Fibroblast of mammary gland (primary cell): ENCODE measurements at regions not wholly inside any gene's neighbourhood (a gene's known extent, or its start where the extent isn't known, plus 50 kb on each side); places are given as distances from the start of the nearest gene placed in this dataset.

ENCODE experiments used
- DNase-seq: peaks from one replicate; pipeline ENCODE4 v3.0.0-alpha.2; 2010; ENCODE audit warnings: low read depth
- H3K4me3 ChIP-seq: 2 replicates; pipeline ENCODE4 v1.5.1; 2011; ENCODE audit warnings: low read depth, mild to moderate bottlenecking, low read length, moderate library complexity; ENCODE audit not compliant: control insufficient read depth
- TF ChIP-seq, protein P1 (sequence below): conservative IDR thresholded peaks from 2 replicates; pipeline ENCODE4 v1.5.1; 2011; ENCODE audit warnings: low read depth, low read length, inconsistent platforms; ENCODE audit not compliant: control insufficient read depth, insufficient read depth

DNA sequence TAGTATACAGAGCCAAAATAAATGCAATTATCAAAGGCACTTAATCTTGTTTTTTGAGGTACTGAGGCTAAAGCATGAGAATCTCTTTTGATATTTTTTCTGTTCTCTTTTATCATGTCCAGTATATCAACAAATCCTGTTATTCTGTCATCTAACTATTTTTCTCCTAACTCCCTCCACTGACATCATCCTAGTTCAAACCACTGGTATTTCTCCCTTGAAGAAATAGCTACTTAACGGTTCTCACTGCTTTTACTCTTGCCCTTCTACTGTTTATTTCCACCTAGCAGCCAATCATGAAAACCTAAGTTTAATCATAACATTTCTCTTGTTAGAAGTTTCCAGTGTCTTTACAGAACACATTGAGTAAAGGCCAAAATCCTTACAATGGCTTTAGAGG is 317.6 kb downstream of the GPD2 start:
- no peak for DNase-seq
- TF ChIP-seq, protein P1, sequence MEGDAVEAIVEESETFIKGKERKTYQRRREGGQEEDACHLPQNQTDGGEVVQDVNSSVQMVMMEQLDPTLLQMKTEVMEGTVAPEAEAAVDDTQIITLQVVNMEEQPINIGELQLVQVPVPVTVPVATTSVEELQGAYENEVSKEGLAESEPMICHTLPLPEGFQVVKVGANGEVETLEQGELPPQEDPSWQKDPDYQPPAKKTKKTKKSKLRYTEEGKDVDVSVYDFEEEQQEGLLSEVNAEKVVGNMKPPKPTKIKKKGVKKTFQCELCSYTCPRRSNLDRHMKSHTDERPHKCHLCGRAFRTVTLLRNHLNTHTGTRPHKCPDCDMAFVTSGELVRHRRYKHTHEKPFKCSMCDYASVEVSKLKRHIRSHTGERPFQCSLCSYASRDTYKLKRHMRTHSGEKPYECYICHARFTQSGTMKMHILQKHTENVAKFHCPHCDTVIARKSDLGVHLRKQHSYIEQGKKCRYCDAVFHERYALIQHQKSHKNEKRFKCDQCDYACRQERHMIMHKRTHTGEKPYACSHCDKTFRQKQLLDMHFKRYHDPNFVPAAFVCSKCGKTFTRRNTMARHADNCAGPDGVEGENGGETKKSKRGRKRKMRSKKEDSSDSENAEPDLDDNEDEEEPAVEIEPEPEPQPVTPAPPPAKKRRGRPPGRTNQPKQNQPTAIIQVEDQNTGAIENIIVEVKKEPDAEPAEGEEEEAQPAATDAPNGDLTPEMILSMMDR: no peak

DNA sequence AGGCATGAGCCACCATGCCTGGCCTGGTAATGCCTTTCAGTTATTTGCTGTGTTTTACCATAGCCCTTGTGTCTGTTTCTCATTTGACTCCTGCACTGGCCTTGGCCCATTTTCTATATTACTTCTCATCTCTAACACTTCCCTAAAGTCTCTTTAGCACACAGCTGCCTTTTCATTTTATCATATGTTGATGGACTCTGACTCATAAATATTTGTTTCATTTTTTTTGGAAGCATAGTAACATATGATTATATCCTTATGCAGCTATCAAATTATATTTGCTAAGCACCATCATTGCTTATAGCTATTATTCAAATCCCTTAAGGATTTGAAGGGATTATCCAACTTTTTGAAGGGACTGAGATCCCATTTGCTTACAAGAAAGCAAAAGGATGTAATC is 320.3 kb downstream of the GPD2 start:
- TF ChIP-seq, protein P1: no peak
- no peak overlapping the region for H3K4me3 ChIP-seq
- DNase-seq: no peak

More for the DNA sequence above, 317.6 kb downstream of the GPD2 start:
- H3K4me3 ChIP-seq: no peak overlapping the region

DNA sequence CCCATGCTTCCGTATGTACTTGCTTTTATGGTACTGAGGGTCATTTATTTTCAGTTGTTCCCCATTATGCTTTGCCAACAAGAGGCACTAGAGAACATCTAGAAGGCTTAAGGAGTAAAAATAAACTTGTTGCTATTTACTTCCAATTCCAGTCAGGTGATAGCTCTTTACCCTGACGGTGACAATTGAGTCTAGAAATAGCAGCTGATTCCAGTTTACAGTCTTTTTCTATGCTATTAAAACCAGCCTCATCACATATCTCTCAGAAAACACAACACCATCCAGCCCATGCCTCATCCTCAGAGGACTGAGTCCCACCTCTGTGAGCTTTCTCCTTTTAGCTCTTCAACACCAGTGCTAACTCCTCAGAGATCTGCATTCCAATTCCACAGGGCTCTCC is 327.0 kb downstream of the GPD2 start:
- H3K4me3 ChIP-seq: no peak overlapping the region
- DNase-seq: no peak
- TF ChIP-seq, protein P1: no peak

DNA sequence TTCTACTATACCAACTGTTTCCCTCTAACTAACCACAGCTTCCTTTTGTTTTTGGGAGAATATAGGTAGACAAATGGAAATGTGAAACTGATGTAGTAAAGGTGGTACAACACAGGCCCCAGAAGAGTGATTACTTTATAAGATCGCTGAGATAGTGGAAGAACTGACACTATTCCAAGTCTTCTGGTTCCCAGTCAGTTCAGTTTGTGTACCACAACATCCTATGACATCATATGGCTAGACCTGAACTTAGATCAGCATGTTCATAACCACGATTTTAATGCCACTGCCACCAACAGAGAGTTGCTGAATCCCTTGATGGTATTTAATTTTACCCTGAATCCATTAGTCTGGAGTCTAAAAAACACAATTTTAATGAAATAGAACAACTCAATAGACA is 328.9 kb downstream of the GPD2 start:
- TF ChIP-seq, protein P1: no peak
- DNase-seq: no peak
- H3K4me3 ChIP-seq: no peak overlapping the region

DNA sequence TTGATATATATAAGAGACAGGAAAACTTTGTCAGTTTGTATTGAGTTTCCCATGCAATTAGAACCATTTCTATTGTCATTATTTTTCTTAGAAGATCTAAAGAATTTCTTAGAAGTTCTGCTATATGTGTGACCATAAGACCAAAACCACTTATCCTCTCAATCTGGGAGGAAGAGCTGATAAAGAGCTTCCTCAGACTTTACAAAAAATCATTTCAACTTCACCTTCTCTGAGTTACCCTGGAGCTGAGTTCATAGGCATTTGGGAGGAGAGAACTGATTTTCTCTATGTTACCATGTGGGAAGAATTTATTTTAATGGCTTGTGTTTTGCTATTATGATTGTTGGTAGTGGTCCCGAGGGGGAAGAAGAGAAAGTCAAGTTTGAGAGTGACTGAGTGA is 329.3 kb downstream of the GPD2 start:
- H3K4me3 ChIP-seq: no peak overlapping the region
- no peak for DNase-seq
- TF ChIP-seq, protein P1: no peak

DNA sequence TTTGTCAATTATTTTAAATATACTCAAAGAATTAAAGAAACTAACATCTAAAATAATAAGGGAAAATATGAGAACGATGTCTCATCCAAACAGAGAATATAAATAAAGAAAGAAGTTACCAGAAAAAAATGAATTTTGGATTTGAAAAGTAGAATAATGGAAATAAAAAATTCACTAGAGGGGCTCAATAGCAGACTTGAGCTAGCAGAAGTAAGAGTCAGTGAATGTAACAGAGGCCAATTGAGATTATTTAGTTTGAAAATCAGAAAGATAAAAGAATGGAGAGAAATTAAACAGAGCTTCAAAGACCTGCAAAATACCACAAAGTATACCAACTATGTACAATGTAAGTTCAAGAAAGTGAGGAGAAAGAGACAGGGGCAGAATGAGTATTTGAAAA is 333.6 kb downstream of the GPD2 start:
- H3K4me3 ChIP-seq: no peak overlapping the region
- DNase-seq: no peak
- TF ChIP-seq, protein P1: no peak

DNA sequence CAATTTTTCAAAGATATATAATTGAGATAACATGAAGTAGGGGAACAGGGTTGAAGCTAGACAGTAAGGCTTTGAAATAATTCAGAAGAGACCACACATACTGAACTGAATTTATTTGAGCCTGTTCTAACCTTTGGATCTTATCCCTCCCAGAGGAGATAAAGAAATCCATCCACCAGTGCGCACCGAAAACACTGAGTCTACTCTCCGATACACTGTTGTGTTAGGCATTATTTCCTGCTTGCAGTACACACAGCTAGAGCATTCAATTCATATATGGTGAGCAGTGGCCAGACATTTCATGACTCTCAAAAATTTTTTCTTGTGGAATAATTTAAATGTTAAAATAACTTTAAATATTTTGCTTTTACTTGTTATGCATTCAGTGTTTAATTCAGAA is 342.7 kb downstream of the GPD2 start:
- H3K4me3 ChIP-seq: no peak overlapping the region
- DNase-seq: no peak
- TF ChIP-seq, protein P1: no peak
